SK-N-MC (cell line): ENCODE measurements at regions not wholly inside any gene's neighbourhood (a gene's known extent, or its start where the extent isn't known, plus 50 kb on each side); places are given as distances from the start of the nearest gene placed in this dataset.

ENCODE experiments used
- EZH2 ChIP-seq: fragments of 200-600 bp; sonication (generic); IDR thresholded peaks from one replicate; pipeline ENCODE4 v1.6.1; 2017; ENCODE audit warnings: antibody characterized with exemption
- POLR2AphosphoS5 ChIP-seq: IDR thresholded peaks from 2 replicates; pipeline ENCODE4 v1.6.1; 2012; ENCODE audit warnings: mild to moderate bottlenecking, low read depth, low read length, borderline replicate concordance

DNA sequence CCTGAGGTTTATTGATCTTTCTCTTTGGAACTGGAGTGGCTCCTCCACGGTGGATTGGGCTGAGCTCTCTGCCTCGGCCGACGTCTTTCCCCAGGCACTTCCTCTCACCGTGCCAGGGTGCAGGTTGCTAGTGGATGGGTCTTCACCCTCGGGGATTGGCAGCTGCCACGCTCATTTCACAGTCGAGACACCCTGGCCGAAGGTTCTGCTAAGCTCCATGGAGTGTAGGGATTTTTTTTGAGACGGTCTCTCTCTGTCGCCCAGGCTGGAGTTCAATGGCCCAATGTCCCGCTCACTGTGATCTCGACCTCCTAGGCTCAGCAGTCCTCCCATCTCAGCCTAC is 280.8 kb downstream of the SEC14L1 start:
- TF ChIP-seq EZH2 (no peak), POLR2AphosphoS5 (no peak)
